ENCODE measurements at regions not wholly inside any gene's neighbourhood (a gene's known extent, or its start where the extent isn't known, plus 50 kb on each side); places are given as distances from the start of the nearest gene placed in this dataset.

- no peak for TF ChIP-seq POLR2A (IDR thresholded peaks at IDR 0.05)
- TF ChIP-seq CTCF (IDR thresholded peaks at IDR 0.05), result no peak
- no peak for TF ChIP-seq EP300 (IDR thresholded peaks at IDR 0.05)
- no peak for TF ChIP-seq POLR2AphosphoS5 (IDR thresholded peaks at IDR 0.05)
Measured at GRCh38 chr9:106112935-106113334, 418.6 kb downstream of the TMEM38B start.
